Transverse colon (tissue), 4 donors: ENCODE measurements at regions not wholly inside any gene's neighbourhood (a gene's known extent, or its start where the extent isn't known, plus 50 kb on each side); places are given as distances from the start of the nearest gene placed in this dataset.

Source experiments
- DNase-seq: peaks from one replicate; pipeline ENCODE4 v3.0.0-alpha.2; 2019
- H3K27ac ChIP-seq, 4 donors: fragments of 200-600 bp; sonication (generic); 2 replicates each; pipeline ENCODE4 v1.5.1; 2016 to 2018; ENCODE audit warnings: inconsistent platforms in 4 of 4
- H3K27me3 ChIP-seq: fragments of 200-600 bp; sonication (generic); 2 replicates; pipeline ENCODE4 v1.5.1; 2017; ENCODE audit warnings: inconsistent platforms
- H3K36me3 ChIP-seq, 4 donors: fragments of 200-600 bp; sonication (generic); 2 replicates each; pipeline ENCODE4 v1.5.1; 2017 to 2019; ENCODE audit warnings: inconsistent platforms in 4 of 4
- H3K4me1 ChIP-seq, 4 donors: fragments of 200-600 bp; sonication (generic); 2 replicates each; pipeline ENCODE4 v1.5.1; 2017 to 2020; ENCODE audit warnings: inconsistent platforms in 4 of 4
- H3K4me3 ChIP-seq, 4 donors: fragments of 200-600 bp; sonication (generic); 1 replicate in 1 of 4; 2 replicates in 3 of 4; pipeline versions ENCODE4 v1.5.1 to v1.6.1; 2017 to 2019; ENCODE audit warnings: inconsistent platforms in 4 of 4
- H3K9me3 ChIP-seq, 2 donors: fragments of 200-600 bp; sonication (generic); 2 replicates each; pipeline ENCODE4 v1.5.1; 2017 to 2019; ENCODE audit warnings: inconsistent platforms in 2 of 2
- EP300 ChIP-seq: sonication (generic); formaldehyde crosslinking; IDR thresholded peaks from one replicate; pipeline ENCODE4 v1.6.1; 2017; ENCODE audit warnings: antibody characterized with exemption, low read depth
- POLR2A ChIP-seq: fragments of 450-650 bp; IDR thresholded peaks from one replicate; pipeline ENCODE4 v1.6.1; 2016; ENCODE audit warnings: antibody characterized with exemption, mild to moderate bottlenecking, moderate library complexity
- POLR2AphosphoS5 ChIP-seq, 3 donors: sonication (generic); formaldehyde crosslinking; IDR thresholded peaks; one replicate each; pipeline ENCODE4 v1.6.1; 2016; ENCODE audit warnings: antibody characterized with exemption in 3 of 3
- WGBS, 2 donors: methylation state at CpG; one replicate each; pipeline ENCODE4 v1.1.5; 2018; ENCODE audit warnings: low coverage in 1 of 2; 5-methylcytosine and 5-hydroxymethylcytosine counted together
- in situ Hi-C, 4 donors: fragments of 200-750 bp; cut with MboI; loops; one replicate each; pipeline versions ENCODE4 v1.15.0 to v1.15.1; 2017; ENCODE audit warnings: low sequenced_read_pairs in 3 of 4, low pct_ligation_motif_present in 1 of 4, low pct_unique_long_range_greater_than_20kb in 1 of 4
- intact Hi-C: fragments of 100-400 bp; cut with DNase I; formaldehyde crosslinking; loops from one replicate; pipeline ENCODE4 v1.15.1; 2023; ENCODE audit warnings: low total_unique reads
- TF ChIP-seq, protein P1 (sequence below), 5 experiments: fragments of 200-600 bp in 3 of 5; fragments of 450-650 bp in 2 of 5; sonication (generic) in 3 of 5; IDR thresholded peaks; 1 replicate in 2 of 5; 2 replicates in 3 of 5; pipeline ENCODE4 v1.5.1; 2016 to 2017; ENCODE audit warnings: antibody characterized with exemption in 5 of 5, inconsistent platforms in 3 of 5, mild to moderate bottlenecking in 2 of 5, moderate library complexity in 1 of 5

GRCh38 chr1:195325181-195325580 is 1283.1 kb downstream of the KCNT2 start:
- DNase-seq, result no peak
- Histone ChIP-seq H3K36me3 (no peaks in the 10 kb centered on the region), H3K27ac (no peak overlapping the region), H3K27me3 (no peaks in the 10 kb centered on the region), H3K4me1 (no peaks in the 10 kb centered on the region), H3K4me3 (no peak overlapping the region), H3K9me3 (no peaks in the 10 kb centered on the region)
- in situ Hi-C loops (no loop called here), intact Hi-C loops (no loop called here)
- WGBS, 2 donors, result 95 to 96% methylated on average over 5 to 12 of the region's 12 CpGs
- TF ChIP-seq POLR2AphosphoS5 (IDR thresholded peaks at IDR 0.05) (no peak), POLR2A (no peak)
- TF ChIP-seq, protein P1, sequence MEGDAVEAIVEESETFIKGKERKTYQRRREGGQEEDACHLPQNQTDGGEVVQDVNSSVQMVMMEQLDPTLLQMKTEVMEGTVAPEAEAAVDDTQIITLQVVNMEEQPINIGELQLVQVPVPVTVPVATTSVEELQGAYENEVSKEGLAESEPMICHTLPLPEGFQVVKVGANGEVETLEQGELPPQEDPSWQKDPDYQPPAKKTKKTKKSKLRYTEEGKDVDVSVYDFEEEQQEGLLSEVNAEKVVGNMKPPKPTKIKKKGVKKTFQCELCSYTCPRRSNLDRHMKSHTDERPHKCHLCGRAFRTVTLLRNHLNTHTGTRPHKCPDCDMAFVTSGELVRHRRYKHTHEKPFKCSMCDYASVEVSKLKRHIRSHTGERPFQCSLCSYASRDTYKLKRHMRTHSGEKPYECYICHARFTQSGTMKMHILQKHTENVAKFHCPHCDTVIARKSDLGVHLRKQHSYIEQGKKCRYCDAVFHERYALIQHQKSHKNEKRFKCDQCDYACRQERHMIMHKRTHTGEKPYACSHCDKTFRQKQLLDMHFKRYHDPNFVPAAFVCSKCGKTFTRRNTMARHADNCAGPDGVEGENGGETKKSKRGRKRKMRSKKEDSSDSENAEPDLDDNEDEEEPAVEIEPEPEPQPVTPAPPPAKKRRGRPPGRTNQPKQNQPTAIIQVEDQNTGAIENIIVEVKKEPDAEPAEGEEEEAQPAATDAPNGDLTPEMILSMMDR (IDR thresholded peaks at IDR 0.05), result no peak

DNA sequence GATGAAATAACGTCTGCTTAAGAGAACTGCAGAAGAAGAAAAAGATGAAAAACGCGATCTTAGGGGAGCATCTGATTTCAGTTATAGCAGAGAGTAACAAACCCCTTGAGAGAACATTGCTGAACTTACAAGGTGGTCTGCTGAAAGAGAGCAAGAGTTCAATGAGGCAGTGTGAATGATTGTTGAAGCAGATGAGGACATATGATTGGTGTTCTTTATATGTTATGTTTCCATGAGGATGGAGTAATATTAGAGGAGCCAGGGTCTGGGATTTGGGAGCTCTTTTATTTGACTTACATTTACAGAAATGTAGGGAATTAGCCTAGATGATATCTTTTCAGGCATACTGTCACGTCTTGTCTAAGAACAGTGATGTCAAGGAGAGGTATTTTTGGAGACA is 1302.0 kb downstream of the KCNT2 start:
- in situ Hi-C loops (no loop called here), intact Hi-C loops (no loop called here)
- WGBS, 2 donors, result 78 to 96% methylated on average over 4 of the region's 4 CpGs
- no peak overlapping the region for H3K27ac ChIP-seq
- no peaks in the 10 kb centered on the region for H3K36me3 ChIP-seq
- H3K4me1 ChIP-seq, result no peaks in the 10 kb centered on the region
- TF ChIP-seq EP300, result no peak
- no peak for TF ChIP-seq POLR2A
- TF ChIP-seq POLR2AphosphoS5 (IDR thresholded peaks at IDR 0.05), result no peak
- TF ChIP-seq, protein P1 (IDR thresholded peaks at IDR 0.05), result no peak
- no peak overlapping the region for H3K4me3 ChIP-seq
- H3K27me3 ChIP-seq, result no peaks in the 10 kb centered on the region
- H3K9me3 ChIP-seq, result no peaks in the 10 kb centered on the region
- no peak for DNase-seq

- H3K4me1 ChIP-seq, result no peaks in the 10 kb centered on the region
- H3K27ac ChIP-seq, result no peak overlapping the region
- H3K27me3 ChIP-seq, result no peaks in the 10 kb centered on the region
- in situ Hi-C loops (no loop called here), intact Hi-C loops (no loop called here)
- no peaks in the 10 kb centered on the region for H3K36me3 ChIP-seq
- H3K9me3 ChIP-seq, result no peaks in the 10 kb centered on the region
- WGBS, 2 donors, result 78 to 85% methylated on average over 3 of the region's 3 CpGs
- TF ChIP-seq EP300 (no peak), POLR2A (no peak)
- TF ChIP-seq, protein P1 (IDR thresholded peaks at IDR 0.05), result no peak
- H3K4me3 ChIP-seq, result no peak overlapping the region
- no peak for DNase-seq
Observed at GRCh38 chr1:195294911-195295310, 1313.3 kb downstream of the KCNT2 start.

DNA sequence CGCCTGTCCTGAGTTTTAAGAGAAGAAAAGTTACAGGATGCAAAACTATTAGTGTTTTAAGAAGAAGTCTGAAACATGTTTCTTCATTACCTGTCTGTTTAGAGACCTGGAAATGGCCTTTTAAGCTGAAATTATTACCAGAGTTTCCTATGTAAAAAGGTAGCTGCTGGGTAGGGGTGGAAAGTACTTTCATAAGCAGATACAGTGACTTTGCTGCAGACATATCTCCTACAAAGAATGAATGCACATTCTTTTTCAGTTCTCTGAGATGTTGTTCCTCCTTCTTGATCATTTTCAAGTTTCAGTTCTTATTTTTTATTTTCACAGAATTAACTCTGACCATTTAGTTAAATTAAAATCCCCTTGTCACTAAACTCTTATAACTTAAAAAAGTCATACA is 1329.6 kb downstream of the KCNT2 start:
- in situ Hi-C loops, result no loop called here
- DNase-seq, result no peak
- intact Hi-C loops, result no loop called here
- TF ChIP-seq EP300 (no peak), POLR2A (no peak), POLR2AphosphoS5 (IDR thresholded peaks at IDR 0.05) (no peak)
- no peaks in the 10 kb centered on the region for H3K36me3 ChIP-seq
- no peak overlapping the region for H3K27ac ChIP-seq
- H3K4me1 ChIP-seq, result no peaks in the 10 kb centered on the region
- no peaks in the 10 kb centered on the region for H3K9me3 ChIP-seq
- H3K4me3 ChIP-seq, result no peak overlapping the region
- H3K27me3 ChIP-seq, result no peaks in the 10 kb centered on the region
- WGBS, 2 donors, result 53 to 63% methylated on average over 1 of the region's 1 CpG

GRCh38 chr1:195275710-195276109 is 1332.5 kb downstream of the KCNT2 start:
- Histone ChIP-seq H3K27ac (no peak overlapping the region), H3K9me3 (no peaks in the 10 kb centered on the region), H3K27me3 (no peaks in the 10 kb centered on the region), H3K4me1 (no peaks in the 10 kb centered on the region), H3K36me3 (no peaks in the 10 kb centered on the region), H3K4me3 (no peak overlapping the region)
- in situ Hi-C loops, result no loop called here
- no peak for DNase-seq
- TF ChIP-seq POLR2AphosphoS5 (IDR thresholded peaks at IDR 0.05) (no peak), POLR2A (no peak), EP300 (no peak)
- TF ChIP-seq, protein P1 (IDR thresholded peaks at IDR 0.05), result no peak
- 71 to 80% methylated on average over 2 of the region's 2 CpGs for WGBS, 2 donors
- intact Hi-C loops, result no loop called here
